SK-N-MC (cell line): ENCODE measurements at regions not wholly inside any gene's neighbourhood (a gene's known extent, or its start where the extent isn't known, plus 50 kb on each side); places are given as distances from the start of the nearest gene placed in this dataset.

Source experiments
- DNase-seq: peaks from one replicate; pipeline ENCODE4 v3.0.0-alpha.2; 2011; ENCODE audit warnings: low read depth, low spot score
- H3K27ac ChIP-seq: fragments of 200-600 bp; sonication (generic); 2 replicates; pipeline ENCODE4 v1.5.1; 2016; ENCODE audit warnings: mixed run types
- H3K36me3 ChIP-seq: fragments of 200-600 bp; sonication (generic); 2 replicates; pipeline ENCODE4 v1.6.1; 2017; ENCODE audit warnings: antibody characterized with exemption, low read length, mixed read lengths; ENCODE audit not compliant: insufficient read depth
- H3K4me3 ChIP-seq: fragments of 200-600 bp; sonication (generic); 2 replicates; pipeline ENCODE4 v1.5.1; 2016
- H3K9ac ChIP-seq: fragments of 200-600 bp; sonication (generic); 2 replicates; pipeline ENCODE4 v1.8.0; 2017; ENCODE audit warnings: mixed run types, mixed read lengths; ENCODE audit not compliant: insufficient read length
- H3K9me3 ChIP-seq: fragments of 200-600 bp; sonication (generic); 2 replicates; pipeline ENCODE4 v1.6.1; 2017; ENCODE audit warnings: low read depth, mild to moderate bottlenecking, antibody characterized with exemption, low read length, moderate library complexity, mixed read lengths
- EZH2 ChIP-seq: fragments of 200-600 bp; sonication (generic); IDR thresholded peaks from one replicate; pipeline ENCODE4 v1.6.1; 2017; ENCODE audit warnings: antibody characterized with exemption
- FOXP2 ChIP-seq: optimal IDR thresholded peaks from 2 replicates; pipeline ENCODE3; 2011; ENCODE audit warnings: mild to moderate bottlenecking, moderate library complexity; ENCODE audit not compliant: insufficient read depth; ENCODE audit errors: extremely low read length, control extremely low read depth
- POLR2AphosphoS5 ChIP-seq: IDR thresholded peaks from 2 replicates; pipeline ENCODE4 v1.6.1; 2012; ENCODE audit warnings: mild to moderate bottlenecking, low read depth, low read length, borderline replicate concordance

- TF ChIP-seq EZH2, result no peak
- no peak for TF ChIP-seq FOXP2
- no peak for TF ChIP-seq POLR2AphosphoS5
- Histone ChIP-seq H3K9me3 (no peaks in the 10 kb centered on the region), H3K27ac (no peak overlapping the region), H3K9ac (no peak overlapping the region), H3K4me3 (no peak overlapping the region), H3K36me3 (no peaks in the 10 kb centered on the region)
- no peak for DNase-seq
These were observed 137.8 kb upstream of the FAM20C start for GRCh38 chr7:54615-55014.

GRCh38 chr7:55690-56248 lies 136.6 kb upstream of the FAM20C start:
- DNase-seq, result no peak
- no peak overlapping the region for H3K9ac ChIP-seq
- no peaks in the 10 kb centered on the region for H3K9me3 ChIP-seq
- no peak overlapping the region for H3K4me3 ChIP-seq
- TF ChIP-seq POLR2AphosphoS5 (no peak), EZH2 (no peak), FOXP2 (no peak)
- no peak overlapping the region for H3K27ac ChIP-seq
- no peaks in the 10 kb centered on the region for H3K36me3 ChIP-seq

- H3K9ac ChIP-seq, result no peak overlapping the region
- no peak overlapping the region for H3K27ac ChIP-seq
- no peak for DNase-seq
- no peaks in the 10 kb centered on the region for H3K9me3 ChIP-seq
- no peak overlapping the region for H3K4me3 ChIP-seq
- H3K36me3 ChIP-seq, result no peaks in the 10 kb centered on the region
- TF ChIP-seq FOXP2, result no peak
- TF ChIP-seq POLR2AphosphoS5, result no peak
- no peak for TF ChIP-seq EZH2
These were observed 136.0 kb upstream of the FAM20C start for GRCh38 chr7:56291-56913.

DNA sequence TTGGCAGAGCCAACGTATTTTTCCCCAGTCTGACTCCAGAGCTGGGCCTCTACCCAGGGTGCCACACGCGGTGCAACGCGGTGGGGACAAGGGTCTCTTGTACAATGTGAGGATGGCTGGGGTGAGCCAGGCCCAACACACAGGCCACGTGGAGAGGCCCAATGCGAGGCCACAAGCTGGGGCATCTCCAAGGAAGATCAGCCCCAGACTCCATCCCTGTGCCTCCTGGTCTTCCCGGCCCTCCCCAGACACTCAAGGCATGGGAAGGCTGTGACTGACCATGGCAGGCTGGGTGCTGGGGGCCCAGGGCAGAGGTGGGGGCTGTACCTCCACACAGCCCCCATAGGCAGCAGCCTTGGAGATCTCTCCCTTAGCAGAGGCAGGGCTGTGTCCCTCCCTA lies 135.3 kb upstream of the FAM20C start:
- Histone ChIP-seq H3K27ac (no peak overlapping the region), H3K9me3 (no peaks in the 10 kb centered on the region), H3K4me3 (no peak overlapping the region), H3K9ac (no peak overlapping the region), H3K36me3 (no peaks in the 10 kb centered on the region)
- no peak for DNase-seq
- TF ChIP-seq EZH2 (no peak), FOXP2 (no peak), POLR2AphosphoS5 (no peak)

DNA sequence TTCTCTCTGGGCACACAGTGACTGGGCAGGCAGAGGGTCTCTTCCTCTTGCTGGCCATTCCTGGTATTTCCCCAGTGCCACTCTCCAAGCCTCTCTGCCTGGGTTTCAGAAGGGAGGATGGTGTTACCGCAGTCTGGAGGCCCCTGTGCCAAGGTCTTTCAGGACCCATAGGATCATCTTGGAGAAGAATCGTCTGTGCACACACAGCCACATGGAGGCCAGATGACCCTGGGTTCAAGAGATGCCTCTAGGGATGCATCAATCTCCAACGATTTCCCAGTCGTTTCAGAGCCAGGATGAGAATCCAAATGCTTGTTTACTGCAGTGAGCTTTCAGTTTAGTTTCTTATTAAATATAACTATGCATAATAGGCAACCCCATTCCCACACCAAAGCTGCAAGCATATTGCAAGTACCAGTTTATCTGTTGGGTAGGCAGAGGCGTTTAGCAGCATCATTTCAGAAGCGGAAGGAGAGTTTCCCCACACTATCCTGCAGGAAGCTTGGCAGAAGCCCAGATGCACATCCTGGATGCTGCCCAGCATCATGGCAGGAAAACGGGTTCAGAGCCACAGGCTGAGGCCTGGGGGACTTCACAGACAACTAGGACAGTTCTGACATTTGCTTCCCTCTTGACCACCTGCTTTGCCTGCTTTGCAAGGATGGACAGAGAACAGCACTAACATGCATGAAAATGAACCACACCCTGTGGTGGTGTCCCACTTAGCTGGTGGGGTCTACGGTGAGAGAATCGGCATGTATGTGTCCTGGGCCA lies 134.7 kb upstream of the FAM20C start:
- TF ChIP-seq FOXP2, result no peak
- no peak for TF ChIP-seq EZH2
- no peak for TF ChIP-seq POLR2AphosphoS5
- H3K4me3 ChIP-seq, result no peak overlapping the region
- H3K36me3 ChIP-seq, result no peaks in the 10 kb centered on the region
- no peak for DNase-seq
- no peaks in the 10 kb centered on the region for H3K9me3 ChIP-seq
- H3K27ac ChIP-seq, result no peak overlapping the region
- no peak overlapping the region for H3K9ac ChIP-seq

GRCh38 chr7:58316-58715 lies 134.1 kb upstream of the FAM20C start:
- Histone ChIP-seq H3K36me3 (no peaks in the 10 kb centered on the region), H3K27ac (no peak overlapping the region), H3K9ac (no peak overlapping the region), H3K4me3 (no peak overlapping the region), H3K9me3 (no peaks in the 10 kb centered on the region)
- no peak for DNase-seq
- TF ChIP-seq FOXP2 (no peak), POLR2AphosphoS5 (no peak), EZH2 (no peak)

DNA sequence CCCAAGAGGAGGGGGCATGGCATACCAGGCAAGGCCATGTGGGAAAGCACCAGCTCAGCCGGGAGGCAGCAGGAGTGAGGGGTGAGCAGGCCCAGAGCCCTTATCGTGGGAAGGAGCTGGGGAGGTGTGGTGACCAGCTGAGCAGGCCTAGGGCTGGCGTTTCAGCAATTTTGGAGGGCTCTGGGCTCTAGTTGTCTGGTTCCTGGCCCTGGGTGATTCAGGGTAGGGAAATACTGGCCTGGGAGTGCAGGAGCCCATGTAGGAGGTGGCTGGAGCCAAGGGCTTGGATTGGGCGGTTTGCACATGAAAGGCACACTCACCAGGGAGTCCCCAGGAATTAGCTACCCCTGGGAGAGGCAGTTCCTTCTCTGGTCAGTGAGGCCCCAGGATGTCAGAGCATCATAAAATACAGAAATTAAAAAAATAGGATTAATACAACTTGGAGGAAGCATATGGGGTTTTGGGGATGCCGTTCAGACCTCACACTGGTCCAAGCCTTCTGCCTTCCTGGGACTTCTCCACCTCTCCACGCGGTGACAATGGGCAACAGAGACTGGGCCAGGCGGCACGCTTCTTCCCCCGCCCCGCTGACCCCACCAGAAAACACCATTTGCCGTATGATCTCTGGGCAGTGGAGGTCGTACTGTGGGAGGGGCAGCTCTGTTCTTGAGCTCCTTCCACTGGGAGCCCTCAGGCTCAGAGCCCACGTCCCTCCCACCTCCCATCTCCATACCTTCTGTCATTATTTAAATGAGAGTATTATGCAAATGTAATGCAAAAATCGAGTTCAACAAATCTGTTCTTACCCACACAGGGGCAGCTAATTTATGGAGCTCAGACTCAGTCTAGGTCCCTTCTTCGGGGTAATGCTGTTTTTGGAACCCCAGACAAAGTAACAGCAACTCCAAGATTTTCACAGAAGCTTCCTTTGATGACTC lies 133.0 kb upstream of the FAM20C start:
- TF ChIP-seq FOXP2 (no peak), EZH2 (no peak), POLR2AphosphoS5 (no peak)
- no peak overlapping the region for H3K27ac ChIP-seq
- no peak overlapping the region for H3K4me3 ChIP-seq
- no peaks in the 10 kb centered on the region for H3K36me3 ChIP-seq
- H3K9me3 ChIP-seq, result no peaks in the 10 kb centered on the region
- no peak for DNase-seq
- no peak overlapping the region for H3K9ac ChIP-seq

DNA sequence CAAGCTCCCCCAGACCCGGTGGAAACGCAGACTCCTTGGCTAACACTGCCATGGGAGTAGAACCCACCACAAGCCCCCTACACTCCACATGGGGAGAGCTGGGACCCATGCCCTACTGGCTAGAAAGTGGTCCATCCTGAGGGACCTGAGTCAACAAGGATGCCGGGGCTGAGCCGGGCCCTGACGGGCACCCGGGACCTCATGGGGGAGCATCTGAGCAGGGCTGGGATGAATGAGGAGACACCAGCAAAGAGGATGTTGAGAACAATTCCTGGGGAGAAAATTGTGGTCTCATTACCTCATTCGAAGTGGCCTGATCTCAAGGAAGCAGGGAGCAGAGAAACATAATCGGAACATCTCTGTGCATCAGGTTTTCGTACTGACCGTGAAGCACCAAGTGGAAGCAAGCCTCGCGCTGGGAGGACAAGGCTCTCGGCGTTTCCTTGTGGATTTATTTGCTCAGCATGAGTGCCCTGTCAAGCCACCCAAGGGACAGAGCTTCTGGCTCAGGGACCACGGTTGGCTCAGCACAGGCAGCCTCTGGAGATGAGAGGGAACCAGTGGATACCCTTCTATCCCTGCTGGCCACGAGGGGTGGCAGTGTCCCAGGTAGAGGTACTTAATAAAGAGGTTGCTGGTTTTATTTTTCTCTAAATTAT lies 132.2 kb upstream of the FAM20C start:
- no peak overlapping the region for H3K9ac ChIP-seq
- TF ChIP-seq FOXP2 (no peak), POLR2AphosphoS5 (no peak), EZH2 (no peak)
- H3K36me3 ChIP-seq, result no peaks in the 10 kb centered on the region
- H3K9me3 ChIP-seq, result no peaks in the 10 kb centered on the region
- no peak overlapping the region for H3K27ac ChIP-seq
- DNase-seq, result no peak
- no peak overlapping the region for H3K4me3 ChIP-seq

DNA sequence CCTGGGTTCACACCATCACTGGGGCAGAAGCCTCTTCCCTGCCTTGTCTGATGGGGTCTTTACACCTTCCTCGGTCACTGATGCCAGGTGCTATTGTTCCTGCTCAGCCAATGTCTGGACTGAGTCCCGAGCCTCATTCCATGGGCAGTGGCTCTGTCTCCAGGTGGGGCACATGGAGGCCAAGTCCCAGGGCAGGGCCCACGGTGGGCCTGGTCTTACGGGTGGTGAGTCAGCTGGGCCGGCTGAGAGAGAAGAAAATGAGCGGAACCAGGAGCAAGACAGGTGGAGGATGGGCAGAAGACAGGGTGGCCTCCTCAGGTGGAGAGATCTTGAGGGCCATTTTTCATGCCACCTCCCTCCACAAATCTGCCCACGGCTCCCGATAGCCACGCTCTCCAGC lies 131.7 kb upstream of the FAM20C start:
- TF ChIP-seq POLR2AphosphoS5 (no peak), EZH2 (no peak), FOXP2 (no peak)
- Histone ChIP-seq H3K27ac (no peak overlapping the region), H3K4me3 (no peak overlapping the region), H3K9me3 (no peaks in the 10 kb centered on the region), H3K36me3 (no peaks in the 10 kb centered on the region), H3K9ac (no peak overlapping the region)
- no peak for DNase-seq
